GM12875 (cell line): ENCODE measurements at regions not wholly inside any gene's neighbourhood (a gene's known extent, or its start where the extent isn't known, plus 50 kb on each side); places are given as distances from the start of the nearest gene placed in this dataset.

Experiments
- H3K4me3 ChIP-seq: one replicate; pipeline ENCODE4 v1.5.1; 2011; ENCODE audit warnings: low read depth, low read length, control low read depth
- TF ChIP-seq, protein P1 (sequence below): IDR thresholded peaks from 2 replicates; pipeline ENCODE4 v1.5.1; 2011; ENCODE audit warnings: low read depth, mild to moderate bottlenecking, control low read depth, inconsistent platforms, low read length, moderate library complexity, borderline replicate concordance; ENCODE audit not compliant: insufficient read depth

GRCh38 chr20:58000861-58001260, 227.6 kb downstream of the ANKRD60 start:
- H3K4me3 ChIP-seq = no peak overlapping the region

DNA sequence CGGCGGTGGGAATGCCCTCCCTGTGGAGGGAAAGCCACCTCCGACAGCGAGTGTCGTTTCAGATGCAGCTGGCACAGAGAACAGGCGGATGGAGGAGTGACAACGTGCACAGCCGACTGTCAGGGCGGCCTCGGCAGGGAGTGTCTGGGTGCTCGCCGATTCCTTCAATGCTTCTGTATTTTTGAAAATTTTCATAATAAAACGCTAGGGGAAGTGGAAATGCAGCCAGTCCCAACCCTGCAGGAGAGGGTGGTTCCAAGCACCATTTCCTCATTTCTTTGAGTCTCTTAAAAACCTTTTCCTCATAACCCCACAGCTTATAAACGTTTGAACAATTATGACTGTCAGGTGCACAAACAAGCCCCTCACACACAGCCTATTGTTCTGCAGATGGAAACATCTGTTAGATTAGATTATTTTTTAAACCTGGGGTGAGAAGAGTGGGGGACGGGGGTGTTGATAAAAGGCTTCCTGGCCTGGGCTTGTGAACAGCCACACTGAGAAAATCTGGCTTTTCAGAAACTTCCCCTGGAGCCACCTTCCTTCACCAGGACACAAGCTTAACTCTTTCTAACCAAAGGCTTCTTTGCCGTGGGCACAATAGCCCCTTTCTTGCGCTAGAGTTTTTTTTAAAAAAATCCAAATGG, 228.9 kb downstream of the ANKRD60 start:
- H3K4me3 ChIP-seq = no peak overlapping the region
- TF ChIP-seq, protein P1, sequence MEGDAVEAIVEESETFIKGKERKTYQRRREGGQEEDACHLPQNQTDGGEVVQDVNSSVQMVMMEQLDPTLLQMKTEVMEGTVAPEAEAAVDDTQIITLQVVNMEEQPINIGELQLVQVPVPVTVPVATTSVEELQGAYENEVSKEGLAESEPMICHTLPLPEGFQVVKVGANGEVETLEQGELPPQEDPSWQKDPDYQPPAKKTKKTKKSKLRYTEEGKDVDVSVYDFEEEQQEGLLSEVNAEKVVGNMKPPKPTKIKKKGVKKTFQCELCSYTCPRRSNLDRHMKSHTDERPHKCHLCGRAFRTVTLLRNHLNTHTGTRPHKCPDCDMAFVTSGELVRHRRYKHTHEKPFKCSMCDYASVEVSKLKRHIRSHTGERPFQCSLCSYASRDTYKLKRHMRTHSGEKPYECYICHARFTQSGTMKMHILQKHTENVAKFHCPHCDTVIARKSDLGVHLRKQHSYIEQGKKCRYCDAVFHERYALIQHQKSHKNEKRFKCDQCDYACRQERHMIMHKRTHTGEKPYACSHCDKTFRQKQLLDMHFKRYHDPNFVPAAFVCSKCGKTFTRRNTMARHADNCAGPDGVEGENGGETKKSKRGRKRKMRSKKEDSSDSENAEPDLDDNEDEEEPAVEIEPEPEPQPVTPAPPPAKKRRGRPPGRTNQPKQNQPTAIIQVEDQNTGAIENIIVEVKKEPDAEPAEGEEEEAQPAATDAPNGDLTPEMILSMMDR = no peak

More at GRCh38 chr20:58000861-58001260, 227.6 kb downstream of the ANKRD60 start:
- TF ChIP-seq, protein P1 = no peak

DNA sequence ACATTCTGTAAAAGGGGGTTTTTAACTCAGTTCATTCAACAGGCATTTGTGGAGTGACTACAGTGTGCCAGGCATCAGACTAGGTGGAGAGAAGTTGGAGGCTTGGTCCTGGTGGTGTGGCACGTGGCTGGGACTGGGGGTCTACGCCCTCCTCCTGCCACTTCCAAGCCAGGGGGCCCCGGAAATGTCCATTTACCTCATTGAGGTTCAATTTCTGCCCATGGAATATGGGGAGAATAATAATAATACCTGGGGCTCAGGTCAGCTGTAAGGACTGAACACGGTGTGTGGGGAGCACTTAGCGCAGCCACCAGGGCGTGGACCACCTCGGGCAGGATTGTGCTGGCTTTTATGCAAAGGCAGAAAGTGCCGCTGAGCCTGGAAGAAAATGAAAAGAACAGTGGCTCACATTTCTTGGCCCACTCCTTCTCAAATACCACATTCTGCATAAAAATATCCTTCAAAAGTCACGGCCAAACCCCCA, 229.4 kb downstream of the ANKRD60 start:
- TF ChIP-seq, protein P1 = no peak
- no peak overlapping the region for H3K4me3 ChIP-seq

DNA sequence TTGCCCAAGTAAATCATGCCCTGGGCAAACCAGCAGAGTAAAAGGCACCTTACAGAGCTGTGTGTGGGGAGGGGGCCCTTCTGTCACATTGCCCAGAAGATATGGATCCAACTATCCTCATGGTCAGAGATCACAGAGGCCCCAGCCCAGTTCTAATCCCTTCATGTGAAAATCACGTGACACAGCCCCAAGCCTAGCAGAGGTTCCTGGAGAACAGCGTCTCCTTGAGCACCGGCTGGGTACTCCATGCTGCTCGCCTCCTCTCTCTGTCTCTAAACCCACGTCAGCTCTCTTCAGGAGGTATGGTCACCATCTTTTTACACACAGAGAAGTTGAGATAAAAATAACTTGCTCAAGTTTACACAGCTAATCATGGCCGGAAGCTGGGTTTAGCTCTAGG, 230.2 kb downstream of the ANKRD60 start:
- TF ChIP-seq, protein P1 = no peak
- H3K4me3 ChIP-seq = no peak overlapping the region

GRCh38 chr20:57996936-57997890, 231.2 kb downstream of the ANKRD60 start:
- TF ChIP-seq, protein P1 = no peak
- H3K4me3 ChIP-seq = no peak overlapping the region

- no peak overlapping the region for H3K4me3 ChIP-seq
- TF ChIP-seq, protein P1 = no peak
Measured at GRCh38 chr20:57996465-57996864, 232.0 kb downstream of the ANKRD60 start.
